ENCODE measurements at regions not wholly inside any gene's neighbourhood (a gene's known extent, or its start where the extent isn't known, plus 50 kb on each side); places are given as distances from the start of the nearest gene placed in this dataset.

DNA sequence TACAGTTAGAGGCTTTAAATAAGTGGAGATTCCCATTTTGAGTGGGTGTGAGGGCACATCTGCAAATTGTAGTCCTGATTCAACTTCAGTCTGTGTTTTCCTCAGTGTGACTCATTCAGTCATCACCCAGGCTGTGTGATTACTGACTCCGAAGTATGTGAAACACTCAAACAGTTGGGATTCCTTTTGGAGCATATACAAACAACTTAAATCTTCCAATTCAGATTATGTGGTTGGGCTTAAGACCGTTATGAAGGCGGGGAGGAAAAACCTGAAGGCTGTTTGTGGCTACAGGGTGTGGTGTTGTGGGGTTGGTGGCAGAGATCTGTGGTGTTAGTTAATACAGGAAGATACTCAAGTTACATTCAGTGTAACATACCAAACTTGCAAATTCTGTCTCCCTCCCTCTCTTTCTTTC lies 259.7 kb upstream of the FERD3L start:
- H3K27me3 Mint-ChIP-seq, result no peaks in the 10 kb centered on the region
- DNase-seq (ENCODE audit: low spot score in 2 of 2), result no peak
- H3K27ac Mint-ChIP-seq, result no peak overlapping the region
- no peaks in the 10 kb centered on the region for H3K36me3 Mint-ChIP-seq
- H3K9me3 Mint-ChIP-seq, result no peaks in the 10 kb centered on the region
- no peak overlapping the region for H3K4me3 Mint-ChIP-seq
- ATAC-seq (ENCODE audit: low read depth), result no peak
- H3K4me1 Mint-ChIP-seq, result no peaks in the 10 kb centered on the region

- H3K9me3 Mint-ChIP-seq, result no peaks in the 10 kb centered on the region
- no peaks in the 10 kb centered on the region for H3K27me3 Mint-ChIP-seq
- H3K4me3 Mint-ChIP-seq, result no peak overlapping the region
- no peak for ATAC-seq (ENCODE audit: low read depth)
- DNase-seq (ENCODE audit: low spot score in 2 of 2), result no peak
- no peaks in the 10 kb centered on the region for H3K4me1 Mint-ChIP-seq
- no peaks in the 10 kb centered on the region for H3K36me3 Mint-ChIP-seq
- no peak overlapping the region for H3K27ac Mint-ChIP-seq
Observed at GRCh38 chr7:19403691-19404090, 258.5 kb upstream of the FERD3L start.

DNA sequence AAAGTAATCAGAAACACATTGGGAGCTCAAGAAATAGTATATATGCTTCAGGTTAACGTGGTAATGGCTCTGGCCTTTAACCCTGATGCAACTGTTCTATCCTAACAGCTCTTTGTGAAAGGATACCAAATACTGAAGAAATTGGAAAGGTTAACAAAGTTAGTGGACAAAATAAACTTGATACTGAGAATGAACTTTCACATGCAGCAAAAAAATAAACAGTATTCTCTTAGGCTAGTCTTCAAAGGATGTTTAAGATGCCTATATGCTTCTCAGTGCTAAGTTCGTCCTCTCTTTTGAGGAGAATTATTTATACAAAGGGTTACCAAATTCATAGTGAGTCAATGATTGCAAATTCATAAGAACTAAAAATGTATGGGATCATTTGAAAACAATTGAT lies 256.2 kb upstream of the FERD3L start:
- H3K4me1 Mint-ChIP-seq, result no peaks in the 10 kb centered on the region
- no peak overlapping the region for H3K4me3 Mint-ChIP-seq
- no peaks in the 10 kb centered on the region for H3K27me3 Mint-ChIP-seq
- H3K9me3 Mint-ChIP-seq, result no peaks in the 10 kb centered on the region
- ATAC-seq (ENCODE audit: low read depth) (no peak), DNase-seq (ENCODE audit: low spot score in 2 of 2) (no peak)
- H3K36me3 Mint-ChIP-seq, result no peaks in the 10 kb centered on the region
- no peak overlapping the region for H3K27ac Mint-ChIP-seq

DNA sequence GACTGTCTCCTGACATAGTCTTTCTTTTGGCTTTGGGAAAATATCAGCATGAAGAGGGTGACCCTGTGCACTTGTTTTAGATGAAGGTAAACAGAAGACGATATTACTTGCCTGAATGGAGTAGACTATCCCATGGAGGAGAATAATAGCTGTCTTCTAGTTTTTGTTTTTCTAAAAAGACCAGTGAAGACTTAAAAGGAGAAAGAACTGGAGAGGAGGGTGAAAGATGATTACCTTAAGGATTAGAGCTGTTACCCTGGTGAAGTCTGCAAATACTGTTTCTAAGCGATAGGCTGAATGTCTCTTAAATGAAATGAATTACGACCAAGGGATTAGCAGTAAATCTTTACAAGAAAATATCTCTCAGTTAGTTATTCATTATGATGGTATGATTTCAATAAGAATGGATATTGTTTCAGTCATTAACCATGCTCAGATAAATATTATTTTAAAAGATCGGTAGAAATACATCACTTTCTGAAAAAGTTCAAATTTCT lies 255.6 kb upstream of the FERD3L start:
- DNase-seq (ENCODE audit: low spot score in 2 of 2), result no peak

GRCh38 chr7:19397911-19398310 lies 252.7 kb upstream of the FERD3L start:
- ATAC-seq (ENCODE audit: low read depth) (no peak), DNase-seq (ENCODE audit: low spot score in 2 of 2) (no peak)
- no peaks in the 10 kb centered on the region for H3K9me3 Mint-ChIP-seq
- no peak overlapping the region for H3K4me3 Mint-ChIP-seq
- no peaks in the 10 kb centered on the region for H3K36me3 Mint-ChIP-seq
- H3K4me1 Mint-ChIP-seq, result no peaks in the 10 kb centered on the region
- H3K27ac Mint-ChIP-seq, result no peak overlapping the region
- H3K27me3 Mint-ChIP-seq, result no peaks in the 10 kb centered on the region

More for the DNA sequence above, 255.6 kb upstream of the FERD3L start:
- Mint-ChIP-seq H3K27ac (no peak overlapping the region), H3K4me3 (no peak overlapping the region), H3K36me3 (no peaks in the 10 kb centered on the region), H3K27me3 (no peaks in the 10 kb centered on the region), H3K4me1 (no peaks in the 10 kb centered on the region), H3K9me3 (no peaks in the 10 kb centered on the region)
- ATAC-seq (ENCODE audit: low read depth), result no peak

- ATAC-seq (ENCODE audit: low read depth), result no peak
- H3K9me3 Mint-ChIP-seq, result peaks cover 1% of the 10 kb centered on the region
- no peaks in the 10 kb centered on the region for H3K27me3 Mint-ChIP-seq
- H3K4me1 Mint-ChIP-seq, result no peaks in the 10 kb centered on the region
- H3K4me3 Mint-ChIP-seq, result no peak overlapping the region
- no peak overlapping the region for H3K27ac Mint-ChIP-seq
- H3K36me3 Mint-ChIP-seq, result no peaks in the 10 kb centered on the region
- no peak for DNase-seq (ENCODE audit: low spot score in 2 of 2)
Observed at GRCh38 chr7:19392246-19392645, 247.0 kb upstream of the FERD3L start.

DNA sequence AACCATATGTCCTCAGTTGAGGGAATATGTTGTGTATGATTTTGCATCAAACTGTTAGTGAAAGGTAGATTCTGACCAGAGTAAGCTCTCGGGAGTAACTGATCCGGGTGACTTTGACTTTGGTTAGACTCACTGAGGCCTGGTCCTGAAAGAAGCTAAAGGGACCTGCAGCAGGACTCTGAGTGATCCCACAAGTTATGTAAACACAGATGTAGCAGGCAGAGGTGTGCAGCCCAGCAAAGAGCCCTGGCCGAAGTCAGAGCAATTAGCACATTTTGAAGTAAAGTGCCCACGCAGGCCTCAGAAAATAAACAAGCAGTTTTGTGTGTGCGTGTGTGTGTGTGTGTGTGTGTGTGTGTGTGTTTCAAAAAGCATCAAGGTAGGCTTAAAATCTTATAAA lies 245.6 kb upstream of the FERD3L start:
- DNase-seq (ENCODE audit: low spot score in 2 of 2), result no peak
- Mint-ChIP-seq H3K4me1 (no peaks in the 10 kb centered on the region), H3K9me3 (peaks cover 1% of the 10 kb centered on the region), H3K27me3 (no peaks in the 10 kb centered on the region), H3K27ac (no peak overlapping the region), H3K36me3 (no peaks in the 10 kb centered on the region), H3K4me3 (no peak overlapping the region)
- no peak for ATAC-seq (ENCODE audit: low read depth)

- peaks cover 2% of the 10 kb centered on the region for H3K4me1 Mint-ChIP-seq
- H3K9me3 Mint-ChIP-seq, result peaks cover 2% of the 10 kb centered on the region
- DNase-seq (ENCODE audit: low spot score in 2 of 2), result no peak
- H3K4me3 Mint-ChIP-seq, result no peak overlapping the region
- H3K27ac Mint-ChIP-seq, result no peak overlapping the region
- no peak for ATAC-seq (ENCODE audit: low read depth)
- H3K27me3 Mint-ChIP-seq, result no peaks in the 10 kb centered on the region
- H3K36me3 Mint-ChIP-seq, result no peaks in the 10 kb centered on the region
Observed at GRCh38 chr7:19381321-19381720, 236.1 kb upstream of the FERD3L start.

GRCh38 chr7:19378345-19378714 lies 233.1 kb upstream of the FERD3L start:
- Mint-ChIP-seq H3K9me3 (peaks cover 2% of the 10 kb centered on the region), H3K36me3 (no peaks in the 10 kb centered on the region), H3K27me3 (no peaks in the 10 kb centered on the region), H3K27ac (no peak overlapping the region), H3K4me3 (no peak overlapping the region), H3K4me1 (peaks cover 2% of the 10 kb centered on the region)
- DNase-seq (ENCODE audit: low spot score in 2 of 2), result no peak
- ATAC-seq (ENCODE audit: low read depth), result no peak

GRCh38 chr7:19377611-19378344 lies 232.6 kb upstream of the FERD3L start:
- Mint-ChIP-seq H3K4me3 (no peak overlapping the region), H3K4me1 (no peaks in the 10 kb centered on the region), H3K36me3 (no peaks in the 10 kb centered on the region), H3K27ac (no peak overlapping the region), H3K9me3 (no peaks in the 10 kb centered on the region), H3K27me3 (no peaks in the 10 kb centered on the region)
- ATAC-seq (ENCODE audit: low read depth) (no peak), DNase-seq (ENCODE audit: low spot score in 2 of 2) (no peak)

DNA sequence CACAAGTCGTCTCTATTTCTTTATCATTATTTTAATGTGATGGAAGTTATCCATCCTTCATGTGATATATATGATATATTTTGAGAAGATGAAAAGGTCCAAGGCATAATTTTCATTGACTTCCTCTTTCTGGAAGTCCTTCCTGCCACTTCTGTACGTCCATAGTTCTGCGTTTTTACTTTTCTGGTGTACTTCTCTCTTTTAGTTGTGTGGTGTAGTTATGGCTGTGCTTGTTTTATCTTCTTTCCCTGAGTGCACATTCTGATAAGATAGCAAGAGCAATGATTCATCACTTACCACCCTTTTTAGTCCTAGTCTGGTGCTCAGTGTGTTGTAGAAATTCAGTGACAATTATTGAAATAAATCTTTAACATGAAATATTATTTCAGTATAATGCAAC lies 231.3 kb upstream of the FERD3L start:
- H3K36me3 Mint-ChIP-seq, result no peaks in the 10 kb centered on the region
- DNase-seq (ENCODE audit: low spot score in 2 of 2) (no peak), ATAC-seq (ENCODE audit: low read depth) (no peak)
- no peaks in the 10 kb centered on the region for H3K27me3 Mint-ChIP-seq
- H3K4me1 Mint-ChIP-seq, result no peaks in the 10 kb centered on the region
- H3K9me3 Mint-ChIP-seq, result no peaks in the 10 kb centered on the region
- H3K27ac Mint-ChIP-seq, result no peak overlapping the region
- H3K4me3 Mint-ChIP-seq, result no peak overlapping the region

DNA sequence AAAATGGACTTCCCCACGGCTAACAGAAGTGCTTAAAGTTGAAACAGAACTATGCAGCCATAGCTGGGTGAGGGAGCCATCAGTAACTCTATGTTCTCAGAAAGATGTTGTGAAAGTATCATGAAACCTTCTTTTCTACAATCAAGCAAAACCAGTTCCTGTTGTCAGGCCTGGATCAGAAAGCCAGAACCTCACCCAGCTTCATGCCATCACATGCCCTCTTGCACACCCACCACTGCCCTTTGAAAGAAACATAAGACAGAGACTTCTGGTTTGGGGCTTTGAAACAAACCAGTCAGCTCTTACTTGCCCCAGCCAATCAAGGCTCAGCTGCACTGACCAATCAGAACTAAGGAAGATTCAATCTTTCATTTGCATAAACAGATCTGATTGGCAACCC lies 230.8 kb upstream of the FERD3L start:
- ATAC-seq (ENCODE audit: low read depth) (no peak), DNase-seq (ENCODE audit: low spot score in 2 of 2) (no peak)
- H3K4me3 Mint-ChIP-seq, result no peak overlapping the region
- H3K36me3 Mint-ChIP-seq, result no peaks in the 10 kb centered on the region
- H3K27me3 Mint-ChIP-seq, result no peaks in the 10 kb centered on the region
- H3K27ac Mint-ChIP-seq, result no peak overlapping the region
- H3K4me1 Mint-ChIP-seq, result no peaks in the 10 kb centered on the region
- H3K9me3 Mint-ChIP-seq, result no peaks in the 10 kb centered on the region

DNA sequence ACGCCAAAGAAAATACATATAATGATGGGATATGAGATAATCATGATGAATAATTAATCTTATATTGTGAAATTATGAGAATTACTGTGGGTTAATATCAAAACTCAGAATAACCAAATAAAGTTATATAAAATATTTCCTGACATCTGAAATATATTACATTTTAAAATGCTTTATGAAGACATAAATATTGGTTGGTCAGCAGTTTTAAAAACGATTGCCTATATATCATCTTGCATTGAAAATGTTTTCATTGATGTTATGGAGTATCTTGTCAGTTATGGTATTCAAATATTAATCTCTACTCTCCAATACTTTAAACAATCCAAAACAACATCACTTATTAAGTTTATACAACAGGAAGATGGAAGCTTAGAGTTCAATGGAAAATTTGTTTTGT lies 228.1 kb upstream of the FERD3L start:
- no peaks in the 10 kb centered on the region for H3K36me3 Mint-ChIP-seq
- H3K4me1 Mint-ChIP-seq, result no peaks in the 10 kb centered on the region
- ATAC-seq (ENCODE audit: low read depth), result no peak
- H3K9me3 Mint-ChIP-seq, result no peaks in the 10 kb centered on the region
- DNase-seq (ENCODE audit: low spot score in 2 of 2), result no peak
- no peak overlapping the region for H3K4me3 Mint-ChIP-seq
- no peaks in the 10 kb centered on the region for H3K27me3 Mint-ChIP-seq
- H3K27ac Mint-ChIP-seq, result no peak overlapping the region

DNA sequence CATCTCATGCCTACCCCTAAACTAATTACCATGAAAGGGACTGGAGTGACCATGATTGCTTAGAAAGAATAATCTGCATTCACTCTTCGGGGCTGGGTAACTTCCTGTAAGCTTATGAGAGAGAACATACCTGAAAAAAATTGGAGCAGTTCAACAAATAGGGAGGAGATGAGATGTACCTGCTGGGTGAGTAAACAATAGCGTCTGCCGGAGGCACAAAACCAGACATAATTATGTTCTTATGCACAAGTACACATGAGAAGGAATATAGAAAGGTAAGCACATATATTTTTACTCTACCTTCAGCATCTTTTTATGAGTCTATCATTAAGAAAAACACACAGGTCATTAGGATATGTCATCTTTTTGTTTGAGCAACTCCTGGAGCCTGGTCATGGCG lies 224.6 kb upstream of the FERD3L start:
- no peaks in the 10 kb centered on the region for H3K9me3 Mint-ChIP-seq
- no peaks in the 10 kb centered on the region for H3K36me3 Mint-ChIP-seq
- no peaks in the 10 kb centered on the region for H3K27me3 Mint-ChIP-seq
- H3K27ac Mint-ChIP-seq, result no peak overlapping the region
- ATAC-seq (ENCODE audit: low read depth) (no peak), DNase-seq (ENCODE audit: low spot score in 2 of 2) (no peak)
- H3K4me3 Mint-ChIP-seq, result no peak overlapping the region
- no peaks in the 10 kb centered on the region for H3K4me1 Mint-ChIP-seq

- no peak for DNase-seq (ENCODE audit: low spot score in 2 of 2)
- Mint-ChIP-seq H3K36me3 (no peaks in the 10 kb centered on the region), H3K4me3 (no peak overlapping the region), H3K4me1 (no peaks in the 10 kb centered on the region), H3K27me3 (no peaks in the 10 kb centered on the region), H3K9me3 (no peaks in the 10 kb centered on the region), H3K27ac (no peak overlapping the region)
- no peak for ATAC-seq (ENCODE audit: low read depth)
Observed at GRCh38 chr7:19369182-19369581, 224.0 kb upstream of the FERD3L start.

All from memory B cell (primary cell).